Prostate gland (tissue), 2 donors: ENCODE measurements at regions not wholly inside any gene's neighbourhood (a gene's known extent, or its start where the extent isn't known, plus 50 kb on each side); places are given as distances from the start of the nearest gene placed in this dataset.

Source experiments
- CTCF ChIP-seq, 4 experiments: fragments of 200-600 bp in 2 of 4; fragments of 450-650 bp in 2 of 4; sonication (generic) in 2 of 4; IDR thresholded peaks; 1 replicate in 3 of 4; 2 replicates in 1 of 4; pipeline ENCODE4 v1.5.1; 2016 to 2019; ENCODE audit warnings: antibody characterized with exemption in 4 of 4, mild to moderate bottlenecking in 2 of 4, moderate library complexity in 2 of 4
- POLR2A ChIP-seq: fragments of 450-650 bp; IDR thresholded peaks from one replicate; pipeline ENCODE4 v1.6.1; 2016; ENCODE audit warnings: antibody characterized with exemption, mild to moderate bottlenecking
- POLR2AphosphoS5 ChIP-seq: sonication (generic); formaldehyde crosslinking; IDR thresholded peaks from one replicate; pipeline ENCODE4 v1.6.1; 2017; ENCODE audit warnings: antibody characterized with exemption

DNA sequence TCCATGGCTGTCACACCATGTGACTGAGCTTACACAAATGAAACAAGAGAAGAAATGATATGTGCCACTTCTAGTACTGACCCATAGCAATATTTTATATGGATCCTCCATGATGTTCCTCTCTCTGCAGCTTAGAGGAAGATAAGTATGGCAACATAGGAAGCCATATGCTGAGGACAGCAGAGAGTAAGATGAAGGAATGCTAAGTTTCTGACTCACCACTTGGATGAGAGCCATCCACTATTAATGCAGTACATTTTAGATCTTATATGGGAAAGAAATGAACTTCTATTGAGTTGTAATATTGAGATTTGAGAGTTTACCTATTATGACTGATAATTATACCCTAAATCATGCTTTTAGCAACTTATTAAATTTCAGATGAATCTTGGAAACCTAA is 386.9 kb upstream of the MAOA start:
- no peak for TF ChIP-seq CTCF (IDR thresholded peaks at IDR 0.05)
- no peak for TF ChIP-seq POLR2AphosphoS5
- no peak for TF ChIP-seq POLR2A
